GM12892 (cell line): ENCODE measurements at regions not wholly inside any gene's neighbourhood (a gene's known extent, or its start where the extent isn't known, plus 50 kb on each side); places are given as distances from the start of the nearest gene placed in this dataset.
"Not testable (repeated sequence)": the region's sequence is repeated elsewhere in the genome, so short reads cannot be mapped to it uniquely, and the experiment has no call there.

Experiments used
- DNase-seq: peaks from one replicate; pipeline ENCODE4 v3.0.0; 2011; ENCODE audit not compliant: insufficient read length
- FAIRE-seq: peaks from 2 replicates; lab custom pipeline; 2011; peaks lifted over from hg19 to GRCh38; lab: Jason Lieb, UNC
- POLR2A ChIP-seq: IDR thresholded peaks from 2 replicates; pipeline ENCODE4 v1.6.1; 2011; ENCODE audit warnings: low read depth, low read length, control low read depth
- POLR2AphosphoS5 ChIP-seq: IDR thresholded peaks from 2 replicates; pipeline ENCODE4 v1.6.1; 2011; ENCODE audit warnings: low read depth, low read length, control low read depth
- TAF1 ChIP-seq: IDR thresholded peaks from 2 replicates; pipeline ENCODE4 v1.6.1; 2011; ENCODE audit warnings: low read depth, mild to moderate bottlenecking, control low read depth, low read length, borderline replicate concordance

DNA sequence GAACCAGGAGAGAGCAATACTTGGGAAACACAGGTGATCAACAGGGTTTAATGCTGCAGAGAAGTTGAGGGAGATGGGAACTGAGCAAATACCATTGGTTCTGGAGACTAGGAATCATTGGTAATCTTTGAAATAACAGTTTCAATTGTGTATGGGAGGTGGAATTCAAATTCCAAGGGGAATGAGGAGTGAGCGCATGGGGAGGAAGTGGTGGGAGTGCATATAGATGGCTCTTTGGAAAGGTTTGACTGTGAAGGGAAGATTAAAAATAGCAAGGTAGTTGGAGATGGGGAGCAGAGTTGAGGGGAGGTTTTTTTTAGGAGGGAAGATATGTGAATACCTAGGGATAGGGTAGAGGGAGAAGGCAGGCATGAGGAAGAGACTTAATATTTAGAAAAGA is 51.1 kb upstream of the ROPN1 start:
- DNase-seq (no peak), FAIRE-seq (no peak)
- TF ChIP-seq POLR2AphosphoS5 = no peak
- TF ChIP-seq TAF1 = no peak
- no peak for TF ChIP-seq POLR2A

DNA sequence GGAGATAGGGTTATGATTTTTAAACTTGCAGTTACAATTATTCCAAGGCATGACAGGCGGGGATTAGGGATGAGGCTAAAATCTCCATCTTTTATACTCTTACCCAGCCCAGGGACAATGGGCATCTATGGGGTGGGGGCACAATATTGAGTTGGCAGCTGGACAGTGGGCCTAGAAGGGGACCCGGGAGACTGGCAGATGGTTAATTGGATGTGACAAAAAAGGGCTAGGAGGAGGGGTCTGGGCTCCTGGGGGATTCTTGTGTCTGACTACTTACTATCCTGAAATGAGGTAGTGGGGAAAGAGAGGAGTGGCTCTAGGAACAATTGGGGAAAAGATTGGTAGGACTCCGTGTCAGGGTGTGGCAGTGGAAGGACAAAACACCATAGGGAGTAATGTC is 53.0 kb upstream of the ROPN1 start:
- no peak for TF ChIP-seq TAF1
- no peak for TF ChIP-seq POLR2A
- no peak for TF ChIP-seq POLR2AphosphoS5
- DNase-seq (no peak), FAIRE-seq (no peak)

DNA sequence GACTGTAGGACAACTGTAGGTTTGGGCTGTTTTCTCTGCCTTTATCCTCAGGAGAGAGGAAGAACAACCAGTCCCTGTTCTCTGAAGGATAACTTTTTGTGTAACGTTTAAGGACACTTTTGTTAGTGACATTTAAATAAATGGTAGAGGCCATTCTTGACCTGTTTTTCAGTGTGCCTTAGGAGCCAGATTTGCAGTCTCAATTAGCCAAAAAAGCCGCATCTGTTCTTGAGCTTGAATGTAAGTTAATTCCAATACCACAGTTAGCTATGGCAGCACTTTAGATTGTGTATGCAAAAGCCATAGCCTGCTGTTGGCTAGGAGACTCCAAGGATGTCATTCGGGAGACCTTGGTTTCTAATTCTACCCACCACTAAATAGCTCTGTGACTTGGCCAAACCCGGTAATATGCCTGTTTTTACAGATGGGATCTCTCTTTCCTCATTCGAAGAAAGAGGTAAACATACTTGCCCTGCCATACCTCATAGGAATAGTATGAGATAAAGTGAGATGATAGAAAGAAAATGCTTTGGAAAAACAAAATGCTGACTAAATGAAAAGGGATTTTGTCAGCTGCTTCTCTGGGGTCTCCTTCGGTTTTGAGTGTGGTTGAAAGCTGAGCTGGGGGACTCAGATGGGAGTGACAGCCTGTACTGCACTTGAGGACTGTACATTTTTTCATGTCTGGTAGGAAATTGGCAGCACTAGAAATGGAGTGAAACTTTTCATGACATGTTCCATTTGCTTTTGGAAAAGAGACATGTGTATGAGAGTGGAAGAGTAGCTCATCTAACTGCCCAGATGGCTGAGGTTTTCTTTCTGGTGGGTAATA is 57.3 kb upstream of the ROPN1 start:
- no peak for FAIRE-seq
- no peak for DNase-seq
- TF ChIP-seq POLR2A = no peak
- no peak for TF ChIP-seq POLR2AphosphoS5
- no peak for TF ChIP-seq TAF1

DNA sequence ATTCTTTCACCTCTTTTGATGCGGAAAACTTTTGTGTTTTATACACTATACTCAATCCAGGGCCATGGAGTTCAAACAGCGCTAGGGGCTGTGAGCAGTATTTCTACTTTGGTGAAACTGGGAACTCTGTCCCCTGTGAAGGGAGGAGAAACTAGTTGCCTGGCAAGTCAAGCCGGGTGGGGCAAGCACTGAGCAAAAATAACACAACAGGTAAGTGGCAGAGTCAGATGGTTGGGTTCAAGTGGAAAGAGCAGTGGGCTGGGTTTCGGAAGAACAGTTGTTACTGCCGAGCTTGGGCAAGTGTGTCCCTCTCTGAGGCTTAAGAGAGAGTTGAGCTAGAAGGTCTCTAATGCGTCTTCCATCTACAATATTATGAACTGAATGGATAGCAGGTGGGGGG is 59.7 kb upstream of the ROPN1 start:
- no peak for TF ChIP-seq POLR2AphosphoS5
- no peak for TF ChIP-seq TAF1
- DNase-seq (no peak), FAIRE-seq (no peak)

DNA sequence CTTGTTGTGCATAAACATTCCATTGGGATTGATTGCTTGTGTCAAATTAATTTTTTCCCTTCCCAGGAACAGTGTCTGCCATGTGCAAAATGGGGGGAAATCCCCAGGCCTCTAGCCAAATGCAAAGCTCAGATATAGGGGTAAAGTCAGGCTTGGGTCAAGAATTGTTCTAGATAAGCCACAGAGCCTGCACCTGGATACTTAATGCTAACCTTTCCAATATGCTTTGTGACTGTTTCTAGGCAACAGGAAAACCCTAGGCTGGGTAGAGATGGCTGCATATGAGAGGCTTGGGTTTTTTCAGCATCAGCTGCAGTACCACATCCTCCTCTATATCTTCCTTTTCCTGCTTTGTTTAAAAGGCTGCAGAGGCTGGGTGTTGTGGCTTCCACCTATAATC is 61.9 kb upstream of the ROPN1 start:
- no peak for TF ChIP-seq TAF1
- TF ChIP-seq POLR2A = no peak
- no peak for TF ChIP-seq POLR2AphosphoS5
- DNase-seq (no peak), FAIRE-seq (no peak)

DNA sequence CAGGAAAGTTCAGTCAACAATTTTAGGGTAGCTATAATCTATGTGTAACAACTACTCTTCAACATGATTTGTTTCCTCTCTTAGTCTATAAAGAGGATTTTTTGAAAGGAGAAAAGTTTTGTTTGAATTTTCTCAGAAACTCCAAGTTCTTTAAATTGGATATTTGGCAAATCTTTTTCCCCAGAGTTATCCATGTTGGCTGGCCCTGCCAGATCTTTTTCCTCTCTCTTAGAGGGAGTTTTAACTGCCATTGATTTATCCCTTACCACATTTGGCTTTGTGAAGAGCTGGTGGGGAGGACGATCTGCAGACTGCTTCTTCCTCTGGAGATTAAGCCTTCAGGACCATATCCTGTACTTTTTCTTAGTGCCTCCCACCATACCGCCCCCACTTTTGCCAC is 64.9 kb upstream of the ROPN1 start:
- no peak for TF ChIP-seq TAF1
- TF ChIP-seq POLR2AphosphoS5 = no peak
- no peak for TF ChIP-seq POLR2A
- DNase-seq = no peak
- no peak for FAIRE-seq

DNA sequence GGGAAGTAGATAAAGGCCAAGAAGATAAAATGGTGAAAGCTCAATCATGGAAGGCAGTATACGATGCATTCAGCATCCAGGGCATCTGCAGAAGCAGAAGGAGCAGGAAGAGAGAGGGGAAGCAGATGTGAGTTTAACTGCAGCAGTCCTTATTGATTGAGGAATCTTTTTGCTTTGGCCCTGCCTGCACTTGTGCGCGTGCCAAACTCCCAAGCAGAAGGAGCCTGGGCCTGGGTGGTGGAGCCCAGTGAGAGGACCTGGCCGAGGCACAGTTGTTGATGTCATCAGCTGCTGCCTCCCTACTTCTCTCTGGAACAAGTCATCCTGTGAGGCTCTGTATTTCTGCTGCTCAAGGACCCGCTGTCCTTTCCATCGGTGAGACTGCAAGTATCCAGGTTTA is 65.5 kb upstream of the ROPN1 start:
- DNase-seq = no peak
- TF ChIP-seq POLR2AphosphoS5 (no peak), TAF1 (no peak), POLR2A (no peak)

DNA sequence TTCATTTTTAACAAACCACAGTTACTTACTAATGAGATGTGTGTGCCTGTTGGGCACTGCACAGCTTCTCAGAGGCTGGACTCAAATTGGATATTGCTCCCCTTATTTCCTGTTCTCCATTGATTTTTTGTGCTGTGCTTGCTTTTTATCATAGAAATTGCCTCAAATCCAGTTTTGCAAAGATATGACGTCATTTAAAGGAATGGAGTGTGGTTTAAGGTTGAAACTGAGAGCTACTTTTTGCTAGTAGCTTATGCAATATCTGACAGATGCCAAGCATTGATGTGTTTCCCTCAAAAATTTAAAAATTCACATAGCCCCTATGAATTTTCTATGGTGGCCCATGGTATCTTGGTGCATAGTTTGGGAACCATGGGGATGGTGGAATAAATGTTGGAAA is 67.7 kb upstream of the ROPN1 start:
- DNase-seq = no peak
- FAIRE-seq = no peak
- TF ChIP-seq POLR2A (no peak), POLR2AphosphoS5 (no peak), TAF1 (no peak)

More for the DNA sequence above, 65.5 kb upstream of the ROPN1 start:
- FAIRE-seq = no peak

DNA sequence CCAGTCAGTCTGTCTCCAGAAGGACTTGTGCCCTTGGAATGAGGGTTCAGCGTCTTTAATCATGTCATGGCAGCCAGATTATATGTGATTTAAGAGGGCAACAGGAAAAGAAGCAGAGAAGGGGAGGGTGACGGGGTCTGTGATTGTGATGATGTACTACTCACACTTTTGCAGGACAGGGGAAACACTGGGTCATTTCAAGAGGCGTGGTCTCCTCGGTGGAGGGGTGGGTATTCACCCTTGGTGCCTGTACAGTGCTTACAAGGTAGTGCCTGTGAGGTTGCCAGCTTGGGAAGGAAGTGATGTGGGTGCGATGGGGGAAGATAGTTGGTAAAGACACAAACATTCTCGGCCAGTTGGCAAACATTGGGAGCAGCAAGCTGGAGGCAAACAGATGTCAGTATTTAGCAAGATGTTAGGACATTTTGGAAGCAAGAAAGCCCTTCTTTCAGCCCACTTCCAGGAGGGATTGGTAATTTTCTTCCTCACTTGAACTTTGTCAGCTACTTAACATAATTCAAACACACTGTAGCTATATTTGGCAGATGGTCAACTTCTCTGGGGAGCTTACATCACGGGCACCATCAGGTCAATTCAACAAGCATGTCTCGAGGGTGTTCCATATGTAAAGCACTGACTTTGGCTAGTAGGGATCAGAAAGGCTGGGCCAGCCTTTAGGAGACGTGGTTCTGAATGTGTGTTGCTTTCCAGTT is 71.4 kb upstream of the ROPN1 start:
- DNase-seq (no peak), FAIRE-seq (no peak)
- TF ChIP-seq POLR2AphosphoS5 (no peak), TAF1 (no peak), POLR2A (no peak)

DNA sequence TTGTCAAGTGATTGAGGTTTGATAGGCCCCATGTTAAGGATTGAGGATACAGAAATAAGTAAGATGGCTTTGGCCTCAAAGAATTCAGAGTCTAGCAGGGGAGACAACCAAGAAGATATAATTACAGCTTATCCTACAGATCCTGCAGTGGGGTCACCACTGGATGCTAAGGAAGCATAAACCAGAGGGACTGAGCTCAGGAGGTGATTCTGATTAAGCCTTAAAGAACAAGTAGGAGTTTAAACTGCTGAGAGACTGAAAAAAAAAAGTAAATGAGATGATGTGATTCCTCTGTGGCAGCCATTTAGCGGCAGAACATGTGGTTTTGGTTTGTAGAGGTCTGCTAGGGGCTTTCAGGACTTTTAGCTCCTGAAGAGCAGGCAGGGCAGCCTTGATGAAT is 72.1 kb upstream of the ROPN1 start:
- no peak for DNase-seq
- TF ChIP-seq POLR2AphosphoS5 = no peak
- no peak for FAIRE-seq

DNA sequence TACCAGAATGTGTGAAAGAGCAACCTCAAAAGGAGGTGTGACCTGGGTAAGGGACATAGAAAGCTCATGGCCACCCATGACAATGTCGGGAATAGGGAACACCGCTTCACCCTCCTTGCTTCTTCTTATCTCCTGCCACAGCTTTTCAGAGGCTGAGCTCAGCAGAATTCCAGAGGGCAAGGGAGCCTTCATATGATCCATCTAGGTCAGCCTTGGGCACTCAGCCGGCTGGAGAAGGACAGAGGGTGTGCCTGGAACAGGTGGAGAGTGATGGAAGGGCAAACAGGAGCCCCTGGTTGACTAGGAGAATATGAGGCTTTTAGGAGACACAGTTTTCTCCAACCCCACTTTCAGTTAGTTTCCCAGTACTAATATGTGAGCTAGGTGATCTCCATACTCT is 74.6 kb upstream of the ROPN1 start:
- DNase-seq, FAIRE-seq: not testable (repeated sequence)

DNA sequence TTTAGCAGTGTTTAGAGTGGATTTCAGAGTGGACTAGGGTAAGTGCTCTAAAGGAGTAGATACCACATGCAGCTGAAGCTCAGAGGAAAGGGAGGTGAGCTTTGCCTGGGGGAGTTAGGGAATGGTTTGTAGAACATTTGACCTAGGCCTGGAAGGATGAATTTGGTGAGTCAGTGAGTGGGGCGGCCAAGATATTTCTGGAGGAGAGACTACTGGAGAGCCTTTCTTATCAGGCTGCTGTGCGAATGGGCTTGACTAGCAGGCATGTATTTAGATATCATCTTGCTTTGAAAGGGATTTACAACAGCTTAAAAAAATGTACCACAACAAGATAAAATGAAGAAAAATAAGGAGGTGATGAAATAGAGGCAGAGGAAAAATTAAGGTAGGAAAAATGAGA is 77.8 kb upstream of the ROPN1 start:
- FAIRE-seq, DNase-seq: not testable (repeated sequence)

DNA sequence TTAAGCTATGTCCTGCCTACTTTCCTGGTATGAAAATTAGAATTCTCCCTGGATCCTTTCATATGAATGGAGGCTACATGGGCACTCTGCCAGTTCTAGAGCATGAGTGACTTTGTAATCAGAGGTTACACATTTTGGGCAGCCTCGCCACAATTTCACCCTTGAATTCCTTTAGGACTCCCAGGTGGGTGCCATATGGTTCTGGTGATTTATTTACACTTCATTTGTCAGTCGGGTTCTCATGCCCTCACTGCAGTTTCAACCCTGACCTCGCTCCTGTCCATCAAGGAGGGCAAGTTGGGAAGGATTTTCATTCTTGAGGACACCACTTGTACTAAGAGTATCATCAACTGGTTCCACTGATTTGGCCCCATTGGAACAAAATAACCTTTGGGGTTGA is 83.2 kb upstream of the ROPN1 start:
- FAIRE-seq = not testable (repeated sequence)

More for the DNA sequence above, 83.2 kb upstream of the ROPN1 start:
- not testable (repeated sequence) for DNase-seq
